NCI-H1930 (cell line): ENCODE measurements at regions not wholly inside any gene's neighbourhood (a gene's known extent, or its start where the extent isn't known, plus 50 kb on each side); places are given as distances from the start of the nearest gene placed in this dataset.
A peak's percentile ranks its signal among the peaks of the same experiment; 100 is the strongest.
"Not testable (repeated sequence)": the region's sequence is repeated elsewhere in the genome, so short reads cannot be mapped to it uniquely, and the experiment has no call there.

Experiments
- DNase-seq, 2 experiments: peaks; one replicate each; lab custom pipeline; 2025; lab: John Stamatoyannopoulos, UW

GRCh38 chr5:18240971-18241370 is 606.7 kb downstream of the TAF11L14 start:
- no peak for DNase-seq

GRCh38 chr5:18243846-18244245 is 609.6 kb downstream of the TAF11L14 start:
- no peak for DNase-seq

- no peak for DNase-seq
These were observed 610.0 kb downstream of the TAF11L14 start for GRCh38 chr5:18244309-18244708.

- DNase-seq = no peak
These were observed 618.3 kb downstream of the TAF11L14 start for GRCh38 chr5:18252559-18252958.

GRCh38 chr5:18264126-18264882 is 630.0 kb downstream of the TAF11L14 start:
- no peak for DNase-seq

- DNase-seq = no peak
These were observed 636.5 kb downstream of the TAF11L14 start for GRCh38 chr5:18270635-18271338.

- DNase-seq = no peak
These were observed 642.7 kb downstream of the TAF11L14 start for GRCh38 chr5:18276939-18277338.

- DNase-seq = peak in 1 of 2 experiments; percentile 25
These were observed 647.8 kb downstream of the TAF11L14 start for GRCh38 chr5:18281947-18282581.

- no peak for DNase-seq
These were observed 651.0 kb downstream of the TAF11L14 start for GRCh38 chr5:18285257-18285656.

- no peak for DNase-seq
These were observed 657.9 kb downstream of the TAF11L14 start for GRCh38 chr5:18292146-18292545.

GRCh38 chr5:18295696-18296095 is 661.4 kb downstream of the TAF11L14 start:
- not testable (repeated sequence) for DNase-seq

- no peak for DNase-seq
These were observed 664.9 kb downstream of the TAF11L14 start for GRCh38 chr5:18299166-18299565.

- DNase-seq = peak in 1 of 2 experiments; percentile 21
These were observed 671.1 kb downstream of the TAF11L14 start for GRCh38 chr5:18305288-18305924.

GRCh38 chr5:18311266-18311665 is 677.0 kb downstream of the TAF11L14 start:
- no peak for DNase-seq

GRCh38 chr5:18312016-18312415 is 677.8 kb downstream of the TAF11L14 start:
- no peak for DNase-seq

GRCh38 chr5:18314192-18314778 is 680.0 kb downstream of the TAF11L14 start:
- peak in 1 of 2 experiments; percentile 20 for DNase-seq

GRCh38 chr5:18321262-18321942 is 687.1 kb downstream of the TAF11L14 start:
- DNase-seq = no peak

GRCh38 chr5:18323891-18324290 is 689.6 kb downstream of the TAF11L14 start:
- no peak for DNase-seq

- no peak for DNase-seq
These were observed 691.2 kb downstream of the TAF11L14 start for GRCh38 chr5:18325431-18325830.

GRCh38 chr5:18329328-18329727 is 695.1 kb downstream of the TAF11L14 start:
- DNase-seq = no peak

- no peak for DNase-seq
These were observed 699.6 kb downstream of the TAF11L14 start for GRCh38 chr5:18333841-18334240.
